ENCODE measurements at regions not wholly inside any gene's neighbourhood (a gene's known extent, or its start where the extent isn't known, plus 50 kb on each side); places are given as distances from the start of the nearest gene placed in this dataset.

- TF ChIP-seq, protein P1, sequence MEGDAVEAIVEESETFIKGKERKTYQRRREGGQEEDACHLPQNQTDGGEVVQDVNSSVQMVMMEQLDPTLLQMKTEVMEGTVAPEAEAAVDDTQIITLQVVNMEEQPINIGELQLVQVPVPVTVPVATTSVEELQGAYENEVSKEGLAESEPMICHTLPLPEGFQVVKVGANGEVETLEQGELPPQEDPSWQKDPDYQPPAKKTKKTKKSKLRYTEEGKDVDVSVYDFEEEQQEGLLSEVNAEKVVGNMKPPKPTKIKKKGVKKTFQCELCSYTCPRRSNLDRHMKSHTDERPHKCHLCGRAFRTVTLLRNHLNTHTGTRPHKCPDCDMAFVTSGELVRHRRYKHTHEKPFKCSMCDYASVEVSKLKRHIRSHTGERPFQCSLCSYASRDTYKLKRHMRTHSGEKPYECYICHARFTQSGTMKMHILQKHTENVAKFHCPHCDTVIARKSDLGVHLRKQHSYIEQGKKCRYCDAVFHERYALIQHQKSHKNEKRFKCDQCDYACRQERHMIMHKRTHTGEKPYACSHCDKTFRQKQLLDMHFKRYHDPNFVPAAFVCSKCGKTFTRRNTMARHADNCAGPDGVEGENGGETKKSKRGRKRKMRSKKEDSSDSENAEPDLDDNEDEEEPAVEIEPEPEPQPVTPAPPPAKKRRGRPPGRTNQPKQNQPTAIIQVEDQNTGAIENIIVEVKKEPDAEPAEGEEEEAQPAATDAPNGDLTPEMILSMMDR (IDR thresholded peaks at IDR 0.05) = no peak
- TF ChIP-seq POLR2A (IDR thresholded peaks at IDR 0.05) = no peak
These were observed 301.8 kb downstream of the TFAP2C start for GRCh38 chr20:56930876-56931275.
